Central memory CD4-positive, alpha-beta T cell (primary cell): ENCODE measurements at regions not wholly inside any gene's neighbourhood (a gene's known extent, or its start where the extent isn't known, plus 50 kb on each side); places are given as distances from the start of the nearest gene placed in this dataset.
"Not testable (repeated sequence)": the region's sequence is repeated elsewhere in the genome, so short reads cannot be mapped to it uniquely, and the experiment has no call there.

ENCODE experiments used
- DNase-seq: peaks from one replicate; pipeline ENCODE4 v3.0.0; 2022

- DNase-seq: no peak
Measured at GRCh38 chr16:62829607-62830006, 793.4 kb upstream of the CDH8 start.

DNA sequence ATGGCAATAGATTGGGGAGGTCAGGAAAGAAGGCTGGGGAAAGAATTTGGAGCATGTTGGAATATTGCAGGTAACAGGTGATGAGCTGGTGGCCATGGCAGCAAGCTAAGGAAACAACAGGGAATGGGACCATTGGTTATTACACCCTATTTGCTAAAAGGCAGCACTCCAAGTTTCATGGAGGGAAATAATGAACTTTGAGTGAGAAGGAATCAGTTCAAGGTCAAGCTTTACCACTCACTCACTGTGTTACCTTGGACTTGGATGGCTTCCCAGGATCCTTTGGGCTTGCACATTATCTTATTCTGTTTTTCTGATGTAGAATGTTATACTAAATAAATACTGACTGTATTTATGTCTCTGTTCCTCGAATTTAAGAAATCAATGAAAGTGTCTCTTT is 792.8 kb upstream of the CDH8 start:
- no peak for DNase-seq

DNA sequence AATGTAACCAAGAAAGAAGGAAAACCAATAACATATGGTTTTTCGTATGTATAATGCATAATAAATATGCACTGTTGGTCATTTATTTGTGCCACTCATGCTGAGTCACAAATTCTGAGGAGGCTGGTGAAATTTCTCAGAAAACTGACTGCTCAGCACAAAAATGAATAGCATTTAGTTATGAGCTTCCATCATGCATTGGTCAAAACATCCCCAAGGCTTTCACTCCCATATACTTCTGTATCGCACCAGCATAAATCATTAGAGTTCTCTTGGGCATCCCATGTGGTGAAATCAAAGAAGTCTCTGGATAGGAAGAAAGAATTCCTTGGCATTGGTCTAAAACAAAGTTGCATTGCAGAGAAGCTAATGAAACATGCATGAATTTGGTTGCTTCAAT is 785.6 kb upstream of the CDH8 start:
- DNase-seq: no peak

- DNase-seq: no peak
Measured at GRCh38 chr16:62816971-62817519, 780.8 kb upstream of the CDH8 start.

DNA sequence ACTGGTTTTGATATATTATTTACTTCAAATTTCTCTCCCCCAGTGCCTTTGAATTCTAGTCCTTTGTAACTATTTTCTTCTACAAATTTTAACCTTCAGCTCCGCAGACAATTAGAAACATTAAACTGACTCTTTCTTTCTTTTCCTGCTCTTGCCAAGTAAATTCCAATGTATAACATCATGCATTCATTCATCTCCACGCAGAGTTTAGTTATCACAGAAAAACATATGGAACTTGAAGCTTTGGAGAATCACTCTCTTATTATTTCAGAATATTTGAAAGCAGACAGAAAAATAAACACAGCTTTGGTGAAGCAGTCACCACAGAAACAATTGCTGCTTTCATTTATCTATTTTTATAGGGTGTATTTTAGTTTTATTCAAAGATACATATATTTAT is 778.7 kb upstream of the CDH8 start:
- no peak for DNase-seq

DNA sequence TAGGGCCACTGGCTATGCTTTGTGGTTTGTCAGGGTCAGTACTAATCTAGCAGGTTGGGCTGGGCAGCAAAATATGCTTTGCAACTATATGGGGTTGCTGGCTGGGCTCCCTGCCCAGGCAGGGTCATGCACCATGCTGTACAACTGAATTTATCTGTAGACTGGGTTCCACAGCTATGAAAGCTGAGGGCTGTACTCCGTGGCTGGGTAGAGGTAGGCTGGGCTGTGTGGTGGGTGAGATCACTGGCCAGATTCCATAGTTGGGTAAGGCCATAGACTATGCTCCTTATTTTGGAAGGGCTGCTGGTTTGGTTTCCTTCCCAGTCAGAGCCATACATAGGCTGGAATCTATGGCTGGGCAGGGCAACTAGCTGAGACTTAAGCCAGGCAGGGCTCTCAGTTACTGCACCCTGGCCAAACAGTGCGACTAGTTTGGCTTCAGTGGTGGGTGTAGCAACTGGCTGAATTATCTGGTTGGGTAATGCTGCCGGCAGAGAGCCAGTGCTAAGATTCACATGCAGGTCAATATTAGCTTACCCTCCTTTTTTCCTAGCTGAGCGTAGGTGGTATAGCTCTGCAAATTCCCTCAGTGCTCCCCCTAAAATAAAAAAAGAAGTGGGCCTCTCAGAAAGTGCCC is 769.1 kb upstream of the CDH8 start:
- DNase-seq: no peak

GRCh38 chr16:62794724-62795123 is 758.5 kb upstream of the CDH8 start:
- DNase-seq: no peak

DNA sequence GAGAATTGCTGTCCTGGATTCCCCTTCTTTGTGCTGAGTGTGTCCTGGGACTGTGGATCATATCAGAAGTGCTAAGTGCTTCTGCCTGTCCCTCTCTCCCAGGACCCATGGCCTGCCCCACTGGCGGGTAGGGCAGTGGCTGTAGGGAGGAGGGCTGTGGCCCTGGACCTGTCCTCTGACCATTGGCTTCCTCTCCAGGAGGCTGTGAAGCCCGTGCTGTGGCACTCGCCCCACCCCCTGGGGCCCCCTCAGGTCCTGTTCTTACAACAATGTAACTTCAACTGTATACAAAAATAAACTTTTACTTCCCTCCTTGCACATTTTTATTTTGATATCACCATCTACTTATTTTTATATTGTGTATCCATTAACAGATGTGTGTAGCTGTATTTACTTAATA is 743.8 kb upstream of the CDH8 start:
- DNase-seq: not testable (repeated sequence)

DNA sequence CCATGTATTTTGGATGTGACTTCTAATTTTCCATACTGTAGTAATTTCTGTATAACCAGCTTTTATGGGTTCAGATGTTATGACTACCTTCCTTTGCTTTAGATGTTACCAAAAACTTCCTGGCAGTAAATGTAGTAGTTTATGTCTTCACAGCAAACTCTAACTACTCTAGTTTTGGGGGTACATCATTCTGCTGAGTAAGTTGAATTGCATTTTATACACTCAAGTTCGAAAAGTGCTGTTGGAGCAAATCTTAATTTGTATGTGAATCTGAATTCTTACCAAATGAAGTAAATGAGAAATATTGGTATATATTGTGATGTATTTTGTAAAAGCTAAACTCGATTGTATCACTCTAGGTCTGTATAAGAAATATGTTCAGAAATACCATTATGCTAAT is 728.3 kb upstream of the CDH8 start:
- DNase-seq: no peak

DNA sequence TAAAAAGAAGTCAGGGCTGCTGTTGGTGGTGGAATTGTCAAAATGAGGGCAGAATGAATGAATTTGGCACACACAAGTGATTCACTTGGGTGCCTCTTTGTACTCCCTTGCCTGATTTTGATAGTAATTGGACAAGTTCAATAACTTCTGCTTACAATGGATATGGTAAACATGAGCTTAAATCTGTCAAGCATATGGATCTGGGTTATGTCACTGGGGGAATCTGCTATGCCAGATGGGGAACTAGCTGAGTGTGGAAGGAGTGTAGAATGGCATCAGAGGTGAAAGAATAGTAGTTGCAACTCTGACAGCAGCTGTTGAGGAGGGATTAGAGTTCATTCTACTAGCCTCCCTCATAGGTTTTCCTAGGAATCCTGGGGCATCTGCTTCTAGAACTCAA is 724.2 kb upstream of the CDH8 start:
- no peak for DNase-seq

GRCh38 chr16:62755938-62756337 is 719.7 kb upstream of the CDH8 start:
- DNase-seq: no peak

DNA sequence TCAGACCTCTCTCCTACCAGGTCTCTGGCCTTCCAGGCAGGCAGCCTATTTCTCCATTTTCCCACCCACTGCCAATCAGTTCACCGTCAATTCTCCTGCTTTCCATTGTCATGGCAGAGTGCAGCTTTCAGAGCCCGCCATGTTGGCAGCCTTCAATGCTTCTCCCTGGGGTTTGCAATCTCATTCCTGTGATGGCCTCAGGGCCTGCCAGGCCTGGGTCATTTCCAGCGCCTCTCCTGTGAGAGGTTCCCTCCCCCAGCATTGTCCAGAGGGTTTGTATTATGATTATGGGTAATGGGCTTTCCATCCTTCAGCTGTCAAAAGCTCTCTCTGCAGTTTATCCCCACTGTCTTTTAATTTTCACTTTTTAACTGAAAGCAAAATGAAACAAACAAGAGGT is 716.6 kb upstream of the CDH8 start:
- DNase-seq: no peak

GRCh38 chr16:62751218-62751617 is 715.0 kb upstream of the CDH8 start:
- no peak for DNase-seq

DNA sequence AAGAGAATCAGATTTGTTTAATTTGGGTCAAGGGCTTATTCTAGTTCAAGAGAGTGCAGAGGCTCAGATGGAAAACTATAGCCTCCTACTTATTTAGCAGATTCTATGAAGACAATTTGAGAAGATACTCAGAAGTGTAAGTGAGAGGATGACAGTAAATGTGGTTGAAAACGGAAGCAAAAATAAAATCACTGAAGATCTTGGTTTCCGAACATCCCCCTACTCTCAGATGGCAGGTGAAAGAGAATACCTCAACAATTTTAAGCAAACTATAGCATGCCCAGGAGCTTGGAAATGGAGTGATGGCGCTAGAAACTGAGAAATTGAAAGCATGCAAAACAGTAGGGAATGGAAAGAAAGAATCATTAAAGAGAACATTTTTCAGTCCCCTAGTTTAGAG is 705.5 kb upstream of the CDH8 start:
- DNase-seq: no peak

DNA sequence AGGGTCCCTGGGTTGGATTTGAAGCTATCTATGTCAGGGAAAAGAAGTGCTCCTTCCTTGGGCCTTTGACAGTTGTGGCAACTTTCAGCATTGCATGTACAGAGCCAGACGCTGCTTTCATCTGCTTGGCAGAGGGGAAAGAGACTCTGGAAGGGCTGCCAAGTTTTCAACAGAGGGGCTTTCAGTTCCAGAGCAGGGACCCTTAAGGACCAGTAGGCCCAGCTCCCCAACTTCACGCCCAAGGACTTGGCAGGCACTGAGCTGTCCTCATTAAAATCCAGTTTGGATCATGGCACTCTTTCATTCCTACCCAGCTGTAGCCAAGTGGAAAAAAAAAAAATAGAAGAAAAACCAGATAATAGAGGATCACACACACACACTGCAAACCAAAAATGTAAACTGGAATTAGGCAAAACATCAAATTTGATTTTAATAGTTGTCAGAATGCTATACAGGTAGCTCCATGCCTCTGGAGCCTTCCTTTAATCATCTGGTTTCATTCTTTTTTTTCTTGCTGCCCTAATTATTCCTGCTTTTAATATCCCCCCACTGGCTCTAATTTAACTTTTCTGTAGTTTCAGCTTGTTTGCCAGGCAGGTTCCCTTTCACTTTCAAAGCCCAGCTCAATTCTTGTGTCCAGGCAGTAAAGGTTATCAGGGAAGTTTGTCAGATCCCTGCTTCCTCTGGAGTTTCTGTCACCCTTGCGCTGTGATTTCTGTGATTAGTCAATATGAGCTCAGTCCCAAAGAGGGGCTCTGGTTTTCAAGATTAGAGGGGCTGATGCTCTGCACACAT is 702.6 kb upstream of the CDH8 start:
- DNase-seq: no peak

- DNase-seq: no peak
Measured at GRCh38 chr16:62732092-62732491, 695.9 kb upstream of the CDH8 start.

DNA sequence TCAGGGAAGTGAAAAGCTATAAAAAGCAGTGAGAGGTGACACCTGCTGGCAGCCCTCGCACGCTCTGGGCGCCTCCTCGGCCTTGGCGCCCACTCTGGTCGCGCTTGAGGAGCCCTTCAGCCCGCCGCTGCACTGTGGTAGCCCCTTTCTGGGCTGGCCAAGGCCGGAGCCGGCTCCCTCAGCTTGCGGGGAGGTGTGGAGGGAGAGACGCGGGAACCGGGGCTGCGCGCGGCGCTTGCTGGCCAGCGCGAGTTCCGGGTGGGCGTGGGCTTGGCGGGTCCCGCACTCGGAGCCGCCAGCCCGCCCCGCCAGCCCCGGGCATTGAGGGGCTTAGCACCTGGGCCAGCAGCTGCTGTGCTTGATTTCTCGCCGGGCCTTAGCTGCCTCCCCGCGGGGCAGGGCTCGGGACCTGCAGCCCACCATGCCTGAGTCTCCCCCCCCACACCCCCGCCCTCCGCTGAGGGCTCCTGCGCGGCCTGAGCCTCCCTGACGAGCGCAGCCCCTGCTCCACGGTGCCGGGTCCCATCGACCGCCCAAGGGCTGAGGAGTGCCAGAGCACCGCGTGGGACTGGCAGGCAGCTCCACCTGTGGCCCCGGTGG is 688.5 kb upstream of the CDH8 start:
- not testable (repeated sequence) for DNase-seq

- no peak for DNase-seq
Measured at GRCh38 chr16:62720651-62721050, 684.4 kb upstream of the CDH8 start.

GRCh38 chr16:62717026-62717425 is 680.8 kb upstream of the CDH8 start:
- no peak for DNase-seq

DNA sequence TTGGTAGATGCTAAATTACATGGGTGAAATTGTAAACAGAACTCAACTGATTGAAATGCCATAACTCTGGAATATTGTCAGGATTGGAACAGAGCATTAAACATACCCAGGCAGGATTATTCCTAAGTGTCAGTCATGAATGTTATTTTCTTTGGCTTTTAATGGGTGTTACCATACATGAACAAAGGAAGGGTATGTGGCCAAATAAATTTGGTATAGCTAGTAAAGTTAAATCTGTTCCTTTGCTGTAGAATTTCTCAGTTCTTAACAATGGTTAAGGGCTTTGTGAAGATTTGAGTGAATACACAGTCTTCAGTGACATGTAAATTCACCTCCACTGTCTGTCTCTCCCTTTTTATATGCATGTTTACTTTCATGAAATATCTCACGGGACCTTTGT is 679.5 kb upstream of the CDH8 start:
- no peak for DNase-seq

DNA sequence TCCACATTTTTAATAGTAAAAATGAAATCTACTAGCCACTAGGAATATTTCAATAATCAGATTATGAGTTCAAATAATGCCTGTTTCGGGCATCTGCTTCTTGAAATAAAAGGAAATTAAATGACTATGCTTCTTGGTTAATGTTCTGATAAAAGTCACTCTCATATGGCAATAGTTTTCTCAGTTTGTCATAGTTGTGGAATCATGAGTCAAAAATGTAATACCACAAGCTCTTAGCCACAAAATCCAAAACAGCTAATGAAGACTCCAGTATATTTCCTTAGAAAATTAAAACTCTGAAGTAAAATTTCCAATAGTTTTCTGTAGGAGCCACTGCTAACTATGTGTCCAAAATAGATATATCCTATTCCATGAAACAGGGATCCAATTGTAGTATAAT is 676.3 kb upstream of the CDH8 start:
- DNase-seq: no peak

GRCh38 chr16:62711797-62712196 is 675.6 kb upstream of the CDH8 start:
- no peak for DNase-seq

- no peak for DNase-seq
Measured at GRCh38 chr16:62709794-62710193, 673.6 kb upstream of the CDH8 start.

GRCh38 chr16:62701426-62701825 is 665.2 kb upstream of the CDH8 start:
- no peak for DNase-seq
